ENCODE measurements at regions not wholly inside any gene's neighbourhood (a gene's known extent, or its start where the extent isn't known, plus 50 kb on each side); places are given as distances from the start of the nearest gene placed in this dataset.

DNA sequence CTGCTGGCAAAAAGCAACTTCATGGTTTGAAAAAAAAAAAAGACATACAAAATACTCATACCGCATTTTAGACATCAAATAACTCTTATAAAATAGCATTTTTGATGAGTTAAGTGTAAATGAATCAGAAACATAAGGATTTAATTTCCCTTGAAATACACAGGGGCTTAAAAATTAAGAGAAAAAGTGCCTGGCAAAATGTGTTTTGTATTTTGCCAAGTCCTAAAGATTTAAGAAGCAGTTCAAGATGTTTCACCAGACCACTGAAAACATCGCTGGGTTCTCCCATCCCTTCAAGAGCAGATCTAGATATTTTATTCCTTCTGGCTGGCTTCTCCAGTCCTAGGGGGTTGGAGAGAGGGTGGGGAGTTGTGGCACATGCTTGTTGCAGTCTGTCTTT, 396.4 kb downstream of the INHBA start:
- H2BK120ac ChIP-seq (replicated peaks; ENCODE audit: low read depth, low read length) = no peak overlapping the region
- no peaks in the 10 kb centered on the region for H3K9me3 ChIP-seq (ENCODE audit: insufficient read depth in 2 of 2, low read depth in 1 of 2, low read length in 1 of 2)
- no peak overlapping the region for H3K27ac ChIP-seq (ENCODE audit: low read depth, low read length)
- no peak overlapping the region for H3K56ac ChIP-seq (replicated peaks; ENCODE audit: insufficient read length, low read depth, low read length)
- H2AK5ac ChIP-seq (ENCODE audit: low read depth, low read length) = no peak overlapping the region
- no peak for FAIRE-seq
- POLR2A ChIA-PET (ENCODE audit: partially characterized antibody) = no interaction called here
- H4K91ac ChIP-seq (replicated peaks; ENCODE audit: insufficient read length, low read length) = no peak overlapping the region
- H3K18ac ChIP-seq (ENCODE audit: extremely low read depth, low read length) = no peak overlapping the region
- no peak overlapping the region for H3K14ac ChIP-seq (ENCODE audit: insufficient read length)
- no peaks in the 10 kb centered on the region for H3K27me3 ChIP-seq (replicated peaks in 1 of 4; ENCODE audit: control insufficient read depth in 3 of 4, extremely low read depth in 1 of 4, insufficient read depth in 3 of 4, low read length in 3 of 4)
- no peak overlapping the region for H2AFZ ChIP-seq (ENCODE audit: low read length)
- CTCF ChIA-PET (ENCODE audit: partially characterized antibody) = no interaction called here
- no peak overlapping the region for H3K4me3 ChIP-seq (ENCODE audit: extremely low read depth in 1 of 4, insufficient read depth in 2 of 4, low read depth in 3 of 4, low read length in 4 of 4)
- H4K5ac ChIP-seq (ENCODE audit: insufficient read length, low read depth, low read length) = no peak overlapping the region
- H3K4ac ChIP-seq (replicated peaks; ENCODE audit: insufficient read length, low read depth, low read length) = no peak overlapping the region
- H3K36me3 ChIP-seq (ENCODE audit: control insufficient read depth in 2 of 4, insufficient read depth in 4 of 4, low read length in 3 of 4) = no peaks in the 10 kb centered on the region
- H3K79me1 ChIP-seq (ENCODE audit: low read depth, low read length) = no peaks in the 10 kb centered on the region
- H3K23me2 ChIP-seq (ENCODE audit: low read depth, low read length) = no peaks in the 10 kb centered on the region
- H3K9ac ChIP-seq (replicated peaks in 1 of 4; ENCODE audit: extremely low read depth in 1 of 4, low read depth in 3 of 4, low read length in 3 of 4) = no peak overlapping the region
- H4K20me1 ChIP-seq (replicated peaks in 1 of 2; ENCODE audit: control insufficient read depth in 1 of 2, insufficient read depth in 2 of 2, low read length in 2 of 2) = no peaks in the 10 kb centered on the region
- 88% methylated on average over 2 of the region's 2 CpGs; no CpG with 5 or more reads in 1 of the 2 experiments for WGBS, 2 experiments (ENCODE audit: extremely low coverage in 1 of 2, insufficient coverage in 1 of 2, insufficient read length in 1 of 2, insufficient replicate concordance in 2 of 2, low coverage in 1 of 2, low lambda C conversion rate in 2 of 2, missing lambda C conversion rate in 1 of 2)
- DNase-seq (ENCODE audit: low read depth in 1 of 2, low spot score in 2 of 2) = no peak
- H4K8ac ChIP-seq (ENCODE audit: extremely low read depth, insufficient read depth, low read length) = no peak overlapping the region
- no peak overlapping the region for H3K4me2 ChIP-seq (ENCODE audit: insufficient read depth in 1 of 2, low read depth in 2 of 2, low read length in 2 of 2)
- H2BK12ac ChIP-seq (ENCODE audit: low read depth, low read length) = no peak overlapping the region
- H2BK15ac ChIP-seq (ENCODE audit: low read length) = no peak overlapping the region
- no peak overlapping the region for H2BK20ac ChIP-seq (ENCODE audit: low read length)
- no peak overlapping the region for H2BK5ac ChIP-seq (ENCODE audit: low read depth, low read length)
- no peaks in the 10 kb centered on the region for H3K79me2 ChIP-seq (ENCODE audit: control insufficient read depth in 1 of 2, insufficient read depth in 2 of 2, low read length in 2 of 2)
- H3K4me1 ChIP-seq (replicated peaks in 1 of 4; ENCODE audit: control insufficient read depth in 3 of 4, insufficient read depth in 4 of 4, low read length in 3 of 4) = no peaks in the 10 kb centered on the region
- H3K23ac ChIP-seq (ENCODE audit: insufficient read length) = no peak overlapping the region
- TF ChIP-seq SIRT6 (IDR thresholded peaks at IDR 0.05; ENCODE audit: low read length) (no peak), CHD2 (IDR thresholded peaks at IDR 0.05; ENCODE audit: low read length) (no peak), PHF8 (conservative IDR thresholded peaks at IDR 0.05; ENCODE audit: low read depth, low read length) (no peak), BCL11A (IDR thresholded peaks at IDR 0.05; ENCODE audit: low read depth in 2 of 2, low read length in 2 of 2) (no peak), JUN (IDR thresholded peaks at IDR 0.05; ENCODE audit: low read depth, low read length) (no peak), RFX5 (IDR thresholded peaks at IDR 0.05; ENCODE audit: borderline replicate concordance, low read depth, low read length) (no peak), SP1 (IDR thresholded peaks at IDR 0.05; ENCODE audit: low read depth, low read length) (no peak), TEAD4 (IDR thresholded peaks at IDR 0.05; ENCODE audit: low read depth, low read length) (no peak), NRF1 (IDR thresholded peaks at IDR 0.05; ENCODE audit: low read depth, low read length) (no peak), YY1 (IDR thresholded peaks at IDR 0.05; ENCODE audit: low read depth, low read length) (no peak), CBX5 (IDR thresholded peaks at IDR 0.05; ENCODE audit: low read depth, low read length) (no peak), SRF (IDR thresholded peaks at IDR 0.05; ENCODE audit: low read depth, low read length) (no peak), EGR1 (IDR thresholded peaks at IDR 0.05; ENCODE audit: borderline replicate concordance, low read depth, low read length) (no peak), CBX8 (IDR thresholded peaks at IDR 0.05; ENCODE audit: borderline replicate concordance, low read depth, low read length) (no peak)
- TF ChIP-seq, protein P1, sequence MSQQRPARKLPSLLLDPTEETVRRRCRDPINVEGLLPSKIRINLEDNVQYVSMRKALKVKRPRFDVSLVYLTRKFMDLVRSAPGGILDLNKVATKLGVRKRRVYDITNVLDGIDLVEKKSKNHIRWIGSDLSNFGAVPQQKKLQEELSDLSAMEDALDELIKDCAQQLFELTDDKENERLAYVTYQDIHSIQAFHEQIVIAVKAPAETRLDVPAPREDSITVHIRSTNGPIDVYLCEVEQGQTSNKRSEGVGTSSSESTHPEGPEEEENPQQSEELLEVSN (IDR thresholded peaks at IDR 0.05) = no peak
- TF ChIP-seq, protein P2, sequence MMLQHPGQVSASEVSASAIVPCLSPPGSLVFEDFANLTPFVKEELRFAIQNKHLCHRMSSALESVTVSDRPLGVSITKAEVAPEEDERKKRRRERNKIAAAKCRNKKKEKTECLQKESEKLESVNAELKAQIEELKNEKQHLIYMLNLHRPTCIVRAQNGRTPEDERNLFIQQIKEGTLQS (IDR thresholded peaks at IDR 0.05; ENCODE audit: insufficient read depth, low read depth, low read length) = no peak
